ENCODE measurements at regions not wholly inside any gene's neighbourhood (a gene's known extent, or its start where the extent isn't known, plus 50 kb on each side); places are given as distances from the start of the nearest gene placed in this dataset.

DNA sequence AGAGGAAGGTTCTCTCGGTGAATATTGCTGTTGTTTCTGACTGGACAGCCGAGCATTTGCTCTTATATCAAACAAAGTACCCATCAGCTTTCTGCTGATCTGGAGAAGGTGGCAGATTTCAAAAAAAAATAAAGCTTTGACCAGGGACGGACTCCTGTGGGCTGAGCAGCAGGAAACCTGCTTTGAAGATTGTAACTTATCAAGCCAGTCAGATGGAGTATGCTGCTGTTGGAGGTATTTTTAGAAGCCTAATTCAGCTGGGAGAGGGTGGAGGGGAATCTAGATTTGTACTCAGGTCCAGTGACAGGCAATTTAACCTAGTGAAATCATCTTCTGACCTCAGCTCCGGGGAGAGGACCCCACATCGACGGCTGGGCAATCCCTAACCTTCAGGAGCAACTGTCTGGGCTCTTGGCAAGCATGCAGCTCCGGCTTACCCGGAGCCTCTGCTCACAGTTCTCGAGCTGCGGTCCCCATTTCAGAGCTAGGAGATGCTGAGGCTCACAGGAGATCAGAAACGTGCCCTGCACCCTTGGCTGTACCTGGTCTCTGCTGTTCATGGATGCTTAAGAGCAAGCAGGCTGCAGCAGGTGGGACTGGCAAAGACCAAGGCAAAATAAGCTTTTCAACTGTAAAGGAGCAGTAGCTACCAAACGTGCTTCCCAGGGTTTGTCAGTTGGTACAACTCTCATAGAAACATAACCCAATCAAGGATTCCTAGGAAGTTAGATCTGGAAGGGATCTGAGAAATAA is 89.3 kb upstream of the ST8SIA2 start:
- no peak for DNase-seq (ENCODE audit: low read depth in 2 of 2)

DNA sequence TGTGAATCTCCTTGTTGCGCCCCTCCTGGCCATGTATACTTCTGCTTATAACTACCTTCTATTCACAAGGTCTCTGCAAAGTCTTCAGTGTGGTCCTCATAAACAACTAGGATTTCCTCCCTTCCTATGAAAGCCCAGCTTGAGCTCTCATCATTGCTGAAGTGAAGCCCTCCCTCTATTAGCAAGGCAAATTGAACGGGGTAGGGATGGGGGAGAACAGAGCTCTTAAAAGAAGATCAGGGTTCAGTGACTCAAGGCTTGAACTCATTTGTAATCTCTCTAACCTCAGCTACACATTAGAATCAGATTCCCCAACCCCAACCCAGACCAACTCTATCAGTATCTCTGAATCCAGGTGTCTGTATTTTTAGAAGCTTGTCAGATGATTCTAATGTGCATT is 88.3 kb upstream of the ST8SIA2 start:
- no peak for DNase-seq (ENCODE audit: low read depth in 2 of 2)

DNA sequence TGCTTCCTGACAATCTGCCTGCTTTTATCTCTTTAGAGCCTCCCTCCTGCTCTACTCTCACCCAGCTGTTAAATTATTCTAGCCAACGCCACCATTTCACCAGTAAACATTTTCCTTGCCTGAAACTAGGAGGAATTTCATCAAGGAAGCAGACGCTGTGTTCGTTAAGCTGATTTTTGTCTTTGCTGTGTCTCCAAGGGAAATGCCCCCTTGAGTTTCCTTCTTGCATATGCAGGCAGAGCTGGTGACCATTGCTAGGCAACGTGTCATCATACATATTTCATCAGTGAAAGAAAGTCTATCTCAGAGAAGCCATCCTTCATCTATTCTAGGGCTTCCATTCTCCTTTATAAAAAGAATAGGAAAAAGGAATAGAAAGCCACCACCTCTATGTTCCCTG is 87.0 kb upstream of the ST8SIA2 start:
- DNase-seq (ENCODE audit: low read depth in 2 of 2) = no peak

DNA sequence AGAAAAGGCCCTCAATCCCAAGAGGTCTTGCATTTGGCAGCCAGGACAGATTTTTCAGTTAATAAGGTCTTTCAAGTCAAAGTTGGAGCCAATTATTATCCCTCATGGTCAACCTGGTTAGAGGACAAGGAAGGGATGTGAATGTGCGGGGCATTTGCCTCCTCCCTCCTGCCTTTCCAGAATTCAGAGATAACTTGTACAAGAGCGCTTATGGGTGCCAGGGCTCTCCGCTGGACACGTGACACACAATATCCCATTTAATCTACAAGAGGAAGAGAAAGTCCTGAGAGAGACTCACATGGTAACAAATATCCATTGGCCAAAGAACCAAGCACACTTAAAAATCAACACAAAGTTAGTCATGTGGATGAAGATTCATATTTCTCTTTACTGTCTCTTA is 78.5 kb upstream of the ST8SIA2 start:
- DNase-seq (ENCODE audit: low read depth in 2 of 2) = no peak

- no peak for DNase-seq (ENCODE audit: low read depth in 2 of 2)
These were observed 78.0 kb upstream of the ST8SIA2 start for GRCh38 chr15:92315595-92316211.

DNA sequence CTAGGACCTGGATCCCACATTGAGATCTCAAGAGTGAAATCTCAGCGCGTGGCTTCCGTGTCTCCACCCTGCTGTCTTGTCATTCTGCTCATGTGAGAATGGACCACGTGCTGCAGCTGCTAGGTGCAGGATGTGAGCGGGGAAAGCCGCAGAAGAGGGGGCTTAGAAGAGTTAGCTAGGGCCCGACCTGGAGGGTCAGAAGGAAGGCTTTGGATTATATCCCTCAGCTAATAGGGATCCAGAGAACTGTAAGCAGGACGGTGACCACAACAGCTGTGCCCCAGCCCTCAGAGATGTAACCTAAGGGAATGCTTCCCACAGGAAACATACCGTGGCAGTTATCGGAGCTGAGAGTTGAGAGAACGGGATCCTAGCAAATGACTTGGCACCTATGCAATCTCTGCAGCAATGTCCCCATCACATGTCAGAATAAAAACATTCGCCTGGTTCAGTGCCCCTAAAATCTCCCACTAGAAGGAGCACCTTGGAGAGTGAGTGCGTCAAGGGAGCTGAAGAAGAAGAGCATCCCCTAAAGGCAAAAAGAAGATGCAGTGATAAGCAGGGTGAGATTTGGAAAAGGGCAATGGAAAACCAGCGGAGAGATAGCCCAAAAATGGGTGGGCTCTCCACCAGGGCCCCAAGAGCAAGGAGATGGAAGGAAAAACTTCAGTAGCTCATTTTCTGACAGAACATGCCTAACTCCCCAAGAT is 76.9 kb upstream of the ST8SIA2 start:
- DNase-seq (ENCODE audit: low read depth in 2 of 2) = no peak

DNA sequence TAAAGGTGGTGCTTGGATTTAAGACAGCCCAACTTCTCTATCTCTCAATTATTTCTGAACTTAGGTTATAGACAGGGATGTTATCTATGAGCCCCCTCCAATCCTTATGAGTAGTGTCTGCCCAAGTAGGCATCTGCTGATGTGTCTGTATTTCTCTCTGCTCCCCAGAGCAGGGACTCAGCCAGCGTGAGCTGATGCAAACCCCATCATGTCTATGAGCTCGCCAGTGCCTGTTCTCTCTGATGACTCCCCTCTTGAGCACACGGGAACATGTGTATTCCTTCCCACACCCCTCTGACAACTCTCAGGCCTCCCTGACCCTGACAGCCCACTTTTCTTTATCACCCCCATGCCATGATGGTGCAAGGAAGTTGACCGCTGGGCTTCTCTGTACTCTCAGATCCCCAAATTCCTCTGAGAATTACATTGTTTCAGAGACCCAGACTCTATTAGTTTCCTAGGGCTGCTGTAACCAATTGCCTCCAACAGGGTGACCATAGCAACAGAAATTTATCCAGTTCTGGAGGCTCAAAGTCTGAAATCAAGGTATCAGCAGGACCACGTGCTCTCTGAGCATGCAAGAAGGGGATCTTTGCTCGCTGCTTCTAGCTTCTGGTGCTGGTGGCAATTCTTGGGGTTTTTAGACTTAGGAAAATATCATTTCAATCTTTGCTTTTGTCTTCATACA is 73.5 kb upstream of the ST8SIA2 start:
- DNase-seq (ENCODE audit: low read depth in 2 of 2) = no peak

- DNase-seq (ENCODE audit: low read depth in 2 of 2) = no peak
These were observed 70.9 kb upstream of the ST8SIA2 start for GRCh38 chr15:92322566-92323355.

DNA sequence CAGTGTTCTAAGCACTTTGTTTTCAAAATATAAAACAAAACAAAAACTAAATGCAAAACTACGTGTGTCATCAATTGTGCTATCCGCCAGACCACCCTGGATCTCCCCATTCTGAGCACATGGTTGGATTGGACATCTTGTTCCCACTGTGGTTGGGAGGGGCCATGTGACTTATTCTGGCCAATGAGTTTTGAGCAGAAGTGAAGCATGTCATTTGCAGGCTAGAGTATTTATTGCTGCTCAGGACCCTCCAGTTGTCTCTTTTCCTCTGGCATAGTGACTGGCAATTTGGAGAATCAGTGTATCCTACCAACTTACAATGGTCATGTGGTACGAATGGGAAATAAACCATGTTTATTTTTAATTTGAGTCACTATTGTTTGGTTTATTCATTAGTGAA is 70.2 kb upstream of the ST8SIA2 start:
- DNase-seq (ENCODE audit: low read depth in 2 of 2) = no peak

- DNase-seq (ENCODE audit: low read depth in 2 of 2) = no peak
These were observed 69.3 kb upstream of the ST8SIA2 start for GRCh38 chr15:92324101-92324963.

- DNase-seq (ENCODE audit: low read depth in 2 of 2) = no peak
These were observed 67.4 kb upstream of the ST8SIA2 start for GRCh38 chr15:92326236-92326635.

DNA sequence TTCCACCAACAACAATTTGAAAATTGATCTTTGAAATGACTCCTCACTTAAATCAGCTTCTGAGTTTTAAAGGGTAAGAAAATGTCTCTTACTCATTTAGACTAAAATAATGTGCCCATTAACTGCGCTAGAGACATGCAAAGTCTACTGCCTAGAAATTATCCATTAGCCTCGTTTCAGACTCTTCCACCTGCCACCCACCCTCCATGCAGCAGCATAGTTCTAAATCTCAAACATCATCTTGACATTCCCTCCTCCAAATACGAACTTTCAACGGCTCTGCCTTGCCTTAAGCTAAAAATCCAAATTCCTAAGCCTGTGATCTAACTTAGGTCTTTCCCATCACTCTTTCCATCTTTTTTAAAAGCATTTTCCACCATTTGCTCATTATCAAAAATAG is 66.6 kb upstream of the ST8SIA2 start:
- DNase-seq (ENCODE audit: low read depth in 2 of 2) = no peak

GRCh38 chr15:92328207-92328606 is 65.5 kb upstream of the ST8SIA2 start:
- no peak for DNase-seq (ENCODE audit: low read depth in 2 of 2)

- DNase-seq (ENCODE audit: low read depth in 2 of 2) = no peak
These were observed 61.4 kb upstream of the ST8SIA2 start for GRCh38 chr15:92332125-92332899.

GRCh38 chr15:92333709-92334108 is 60.0 kb upstream of the ST8SIA2 start:
- DNase-seq (ENCODE audit: low read depth in 2 of 2) = no peak

DNA sequence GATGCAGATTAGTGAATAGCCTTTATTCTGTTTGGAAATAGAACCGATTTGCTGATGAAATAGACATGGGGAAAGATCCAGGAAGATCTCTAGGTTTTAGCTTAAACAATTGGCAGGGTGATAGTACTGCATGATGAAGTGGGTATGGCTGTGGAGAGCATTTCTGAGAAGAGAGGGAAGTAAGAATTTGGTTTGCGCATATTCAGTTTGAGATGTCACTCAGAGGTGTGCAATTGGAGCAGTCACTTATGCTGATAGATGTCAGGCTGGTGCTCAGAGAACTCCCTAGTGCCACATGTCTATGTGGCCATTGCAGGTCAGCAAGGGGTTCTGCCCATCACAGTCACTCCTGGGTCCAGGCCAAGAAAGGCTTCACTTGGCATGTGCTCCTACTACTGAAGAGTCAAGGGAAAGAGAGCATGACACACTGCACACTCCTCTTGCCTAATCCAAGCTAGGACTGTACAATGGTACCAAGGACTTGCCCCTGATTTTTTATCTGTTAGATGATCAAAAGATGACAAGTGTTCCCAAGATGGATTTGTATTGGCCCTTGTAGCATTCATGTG is 57.2 kb upstream of the ST8SIA2 start:
- no peak for DNase-seq (ENCODE audit: low read depth in 2 of 2)

DNA sequence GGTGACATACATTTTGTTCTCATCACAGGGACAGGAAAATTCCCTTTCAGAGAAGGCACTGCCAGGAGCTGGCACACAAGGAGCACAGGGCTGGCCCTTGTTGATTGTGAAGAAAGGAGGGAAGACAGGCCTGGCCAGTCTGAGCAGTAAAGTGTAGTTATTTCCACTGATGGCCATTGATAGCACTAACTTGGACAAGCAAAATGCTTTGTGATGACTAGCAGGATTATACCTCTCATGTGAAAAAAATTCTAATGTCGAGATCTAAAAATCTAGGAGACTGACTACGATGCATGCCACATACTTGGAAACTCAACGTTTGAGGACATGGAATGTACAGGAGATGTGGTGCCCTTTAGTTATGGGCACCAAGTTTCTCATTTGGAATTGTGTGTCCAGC is 54.3 kb upstream of the ST8SIA2 start:
- DNase-seq (ENCODE audit: low read depth in 2 of 2) = no peak

Data from lung microvascular endothelial cell (primary cell).